H1 (cell line): ENCODE measurements at regions not wholly inside any gene's neighbourhood (a gene's known extent, or its start where the extent isn't known, plus 50 kb on each side); places are given as distances from the start of the nearest gene placed in this dataset.

Source experiments
- EP300 ChIP-seq, 2 experiments: IDR thresholded peaks; 1 replicate in 1 of 2; 2 replicates in 1 of 2; pipeline ENCODE4 v1.6.1; 2011 to 2012; ENCODE audit warnings: low read depth in 2 of 2, low read length in 2 of 2, mild to moderate bottlenecking in 2 of 2, borderline replicate concordance in 1 of 2, inconsistent platforms in 1 of 2, moderate library complexity in 1 of 2
- GABPA ChIP-seq: IDR thresholded peaks from 2 replicates; pipeline ENCODE4 v1.6.1; 2011; ENCODE audit warnings: mild to moderate bottlenecking, low read length, moderate library complexity, borderline replicate concordance; ENCODE audit not compliant: insufficient read depth
- HDAC2 ChIP-seq, 2 experiments: fragments of 300-600 bp in 1 of 2; sonication (generic) in 1 of 2; IDR thresholded peaks; 2 replicates each; pipeline ENCODE4 v1.6.1; 2011 to 2012; ENCODE audit warnings: low read depth in 2 of 2, low read length in 2 of 2, mild to moderate bottlenecking in 2 of 2, moderate library complexity in 2 of 2, borderline replicate concordance in 1 of 2, inconsistent platforms in 1 of 2
- NANOG ChIP-seq: IDR thresholded peaks from 2 replicates; pipeline ENCODE4 v1.6.1; 2011; ENCODE audit warnings: low read length, low read depth, mild to moderate bottlenecking, inconsistent platforms; ENCODE audit not compliant: insufficient read depth, poor library complexity, severe bottlenecking

DNA sequence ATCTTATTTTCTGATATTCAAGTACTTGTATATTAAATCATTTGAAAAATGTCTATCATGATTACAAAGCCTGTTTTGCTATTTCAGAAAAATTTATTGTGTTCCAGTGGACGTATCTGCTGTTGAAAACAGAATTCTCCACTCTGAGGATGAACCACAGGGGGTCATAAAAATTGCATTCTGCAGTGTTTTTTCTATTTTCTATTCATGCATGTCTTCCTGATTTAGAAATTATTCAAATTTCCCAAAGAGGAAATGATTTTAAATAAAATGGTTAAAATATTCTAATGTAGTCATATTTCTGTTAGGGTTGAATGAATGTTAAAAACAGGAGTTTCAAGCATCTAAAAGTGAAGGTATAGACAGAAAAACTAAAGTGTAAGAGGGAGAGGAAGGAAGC, 111.5 kb upstream of the ANKRD55 start (continued):
- TF ChIP-seq EP300 (IDR thresholded peaks at IDR 0.05; ENCODE audit: borderline replicate concordance in 1 of 2, low read depth in 2 of 2, low read length in 2 of 2), result no peak
- TF ChIP-seq GABPA, result no peak
- no peak for TF ChIP-seq HDAC2 (IDR thresholded peaks at IDR 0.05; ENCODE audit: borderline replicate concordance in 1 of 2, low read depth in 2 of 2, low read length in 2 of 2)
- TF ChIP-seq NANOG, result no peak
